SK-N-SH treated with all-trans-retinoic acid at 6 μM for 48 hours (cell line): ENCODE measurements at regions not wholly inside any gene's neighbourhood (a gene's known extent, or its start where the extent isn't known, plus 50 kb on each side); places are given as distances from the start of the nearest gene placed in this dataset.

Experiments used
- GLIS3 ChIP-seq: fragments of 250-450 bp; sonication (Bioruptor Pico); IDR thresholded peaks from 2 replicates; pipeline ENCODE4 v1.5.0; 2020; ENCODE audit warnings: mild to moderate bottlenecking, moderate library complexity
- TCF4 ChIP-seq: fragments of 250-450 bp; sonication (Bioruptor Pico); IDR thresholded peaks from 2 replicates; pipeline ENCODE4 v1.8.0; 2021; ENCODE audit warnings: mild to moderate bottlenecking, moderate library complexity, borderline replicate concordance
- TOX ChIP-seq: fragments of 250-450 bp; sonication (Bioruptor Pico); IDR thresholded peaks from 2 replicates; pipeline ENCODE4 v1.8.0; 2021; ENCODE audit warnings: mild to moderate bottlenecking, moderate library complexity, borderline replicate concordance
- ZC3H10 ChIP-seq: fragments of 250-450 bp; sonication (Bioruptor Pico); IDR thresholded peaks from 2 replicates; pipeline ENCODE4 v1.5.1; 2021; ENCODE audit warnings: mild to moderate bottlenecking, moderate library complexity
- ZFP3 ChIP-seq: fragments of 250-450 bp; sonication (Bioruptor Pico); IDR thresholded peaks from 2 replicates; pipeline ENCODE4 v1.5.0; 2020; ENCODE audit warnings: mild to moderate bottlenecking, moderate library complexity
- ZFP30 ChIP-seq: fragments of 450-650 bp; formaldehyde crosslinking; IDR thresholded peaks from 2 replicates; pipeline ENCODE4 v1.5.0; 2022; ENCODE audit warnings: mild to moderate bottlenecking, moderate library complexity
- ZNF565 ChIP-seq: fragments of 450-650 bp; formaldehyde crosslinking; conservative IDR thresholded peaks from 2 replicates; pipeline ENCODE4 v1.5.0; 2020; ENCODE audit warnings: low read depth, mild to moderate bottlenecking, moderate library complexity
- TF ChIP-seq, protein P1 (sequence below): fragments of 250-450 bp; sonication (Bioruptor Pico); IDR thresholded peaks from 2 replicates; pipeline ENCODE4 v1.5.0; 2020; ENCODE audit warnings: mild to moderate bottlenecking, moderate library complexity
- TF ChIP-seq, protein P2 (sequence below): fragments of 250-450 bp; sonication (Bioruptor Pico); IDR thresholded peaks from 2 replicates; pipeline ENCODE4 v1.5.1; 2021; ENCODE audit warnings: mild to moderate bottlenecking, moderate library complexity
- TF ChIP-seq, protein P3 (sequence below): fragments of 250-450 bp; sonication (Bioruptor Pico); IDR thresholded peaks from 2 replicates; pipeline ENCODE4 v1.5.1; 2020; ENCODE audit warnings: low read depth, mild to moderate bottlenecking, moderate library complexity

DNA sequence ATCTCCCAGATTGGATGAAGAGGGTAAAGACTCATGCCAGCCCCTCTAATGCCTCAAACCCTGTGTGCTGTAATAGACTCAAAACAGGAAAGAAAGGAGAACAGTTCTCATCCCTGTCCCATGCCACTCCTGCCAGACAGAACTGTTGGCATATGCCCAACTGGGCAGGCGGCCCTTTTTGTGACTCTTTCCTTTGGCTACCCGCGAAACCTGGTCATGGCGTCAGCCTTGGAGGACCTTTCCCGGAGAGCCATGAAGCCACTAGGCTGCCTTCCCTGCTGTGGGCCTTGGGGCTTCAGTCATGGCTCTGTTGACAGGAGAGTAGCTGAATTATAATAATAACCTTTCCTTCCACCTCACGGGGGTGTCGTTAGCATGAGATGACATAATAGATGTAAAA lies 75.9 kb upstream of the SEMA6A start:
- no peak for TF ChIP-seq TCF4 (CRISPR knock-in tag)
- TF ChIP-seq, protein P1, sequence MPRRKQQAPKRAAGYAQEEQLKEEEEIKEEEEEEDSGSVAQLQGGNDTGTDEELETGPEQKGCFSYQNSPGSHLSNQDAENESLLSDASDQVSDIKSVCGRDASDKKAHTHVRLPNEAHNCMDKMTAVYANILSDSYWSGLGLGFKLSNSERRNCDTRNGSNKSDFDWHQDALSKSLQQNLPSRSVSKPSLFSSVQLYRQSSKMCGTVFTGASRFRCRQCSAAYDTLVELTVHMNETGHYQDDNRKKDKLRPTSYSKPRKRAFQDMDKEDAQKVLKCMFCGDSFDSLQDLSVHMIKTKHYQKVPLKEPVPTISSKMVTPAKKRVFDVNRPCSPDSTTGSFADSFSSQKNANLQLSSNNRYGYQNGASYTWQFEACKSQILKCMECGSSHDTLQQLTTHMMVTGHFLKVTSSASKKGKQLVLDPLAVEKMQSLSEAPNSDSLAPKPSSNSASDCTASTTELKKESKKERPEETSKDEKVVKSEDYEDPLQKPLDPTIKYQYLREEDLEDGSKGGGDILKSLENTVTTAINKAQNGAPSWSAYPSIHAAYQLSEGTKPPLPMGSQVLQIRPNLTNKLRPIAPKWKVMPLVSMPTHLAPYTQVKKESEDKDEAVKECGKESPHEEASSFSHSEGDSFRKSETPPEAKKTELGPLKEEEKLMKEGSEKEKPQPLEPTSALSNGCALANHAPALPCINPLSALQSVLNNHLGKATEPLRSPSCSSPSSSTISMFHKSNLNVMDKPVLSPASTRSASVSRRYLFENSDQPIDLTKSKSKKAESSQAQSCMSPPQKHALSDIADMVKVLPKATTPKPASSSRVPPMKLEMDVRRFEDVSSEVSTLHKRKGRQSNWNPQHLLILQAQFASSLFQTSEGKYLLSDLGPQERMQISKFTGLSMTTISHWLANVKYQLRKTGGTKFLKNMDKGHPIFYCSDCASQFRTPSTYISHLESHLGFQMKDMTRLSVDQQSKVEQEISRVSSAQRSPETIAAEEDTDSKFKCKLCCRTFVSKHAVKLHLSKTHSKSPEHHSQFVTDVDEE (CRISPR knock-in tag) = no peak
- TF ChIP-seq ZC3H10 (CRISPR knock-in tag) = no peak
- no peak for TF ChIP-seq ZFP3 (CRISPR knock-in tag)
- no peak for TF ChIP-seq ZFP30 (CRISPR knock-in tag)
- no peak for TF ChIP-seq TOX (CRISPR knock-in tag)
- TF ChIP-seq, protein P2, sequence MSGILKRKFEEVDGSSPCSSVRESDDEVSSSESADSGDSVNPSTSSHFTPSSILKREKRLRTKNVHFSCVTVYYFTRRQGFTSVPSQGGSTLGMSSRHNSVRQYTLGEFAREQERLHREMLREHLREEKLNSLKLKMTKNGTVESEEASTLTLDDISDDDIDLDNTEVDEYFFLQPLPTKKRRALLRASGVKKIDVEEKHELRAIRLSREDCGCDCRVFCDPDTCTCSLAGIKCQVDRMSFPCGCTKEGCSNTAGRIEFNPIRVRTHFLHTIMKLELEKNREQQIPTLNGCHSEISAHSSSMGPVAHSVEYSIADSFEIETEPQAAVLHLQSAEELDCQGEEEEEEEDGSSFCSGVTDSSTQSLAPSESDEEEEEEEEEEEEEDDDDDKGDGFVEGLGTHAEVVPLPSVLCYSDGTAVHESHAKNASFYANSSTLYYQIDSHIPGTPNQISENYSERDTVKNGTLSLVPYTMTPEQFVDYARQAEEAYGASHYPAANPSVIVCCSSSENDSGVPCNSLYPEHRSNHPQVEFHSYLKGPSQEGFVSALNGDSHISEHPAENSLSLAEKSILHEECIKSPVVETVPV (CRISPR knock-in tag) = no peak
- no peak for TF ChIP-seq GLIS3 (CRISPR knock-in tag)
- TF ChIP-seq, protein P3, sequence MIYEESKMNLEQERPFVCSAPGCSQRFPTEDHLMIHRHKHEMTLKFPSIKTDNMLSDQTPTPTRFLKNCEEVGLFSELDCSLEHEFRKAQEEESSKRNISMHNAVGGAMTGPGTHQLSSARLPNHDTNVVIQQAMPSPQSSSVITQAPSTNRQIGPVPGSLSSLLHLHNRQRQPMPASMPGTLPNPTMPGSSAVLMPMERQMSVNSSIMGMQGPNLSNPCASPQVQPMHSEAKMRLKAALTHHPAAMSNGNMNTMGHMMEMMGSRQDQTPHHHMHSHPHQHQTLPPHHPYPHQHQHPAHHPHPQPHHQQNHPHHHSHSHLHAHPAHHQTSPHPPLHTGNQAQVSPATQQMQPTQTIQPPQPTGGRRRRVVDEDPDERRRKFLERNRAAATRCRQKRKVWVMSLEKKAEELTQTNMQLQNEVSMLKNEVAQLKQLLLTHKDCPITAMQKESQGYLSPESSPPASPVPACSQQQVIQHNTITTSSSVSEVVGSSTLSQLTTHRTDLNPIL (CRISPR knock-in tag) = no peak
- TF ChIP-seq ZNF565 (CRISPR knock-in tag) = no peak
